ENCODE measurements at regions not wholly inside any gene's neighbourhood (a gene's known extent, or its start where the extent isn't known, plus 50 kb on each side); places are given as distances from the start of the nearest gene placed in this dataset.

DNA sequence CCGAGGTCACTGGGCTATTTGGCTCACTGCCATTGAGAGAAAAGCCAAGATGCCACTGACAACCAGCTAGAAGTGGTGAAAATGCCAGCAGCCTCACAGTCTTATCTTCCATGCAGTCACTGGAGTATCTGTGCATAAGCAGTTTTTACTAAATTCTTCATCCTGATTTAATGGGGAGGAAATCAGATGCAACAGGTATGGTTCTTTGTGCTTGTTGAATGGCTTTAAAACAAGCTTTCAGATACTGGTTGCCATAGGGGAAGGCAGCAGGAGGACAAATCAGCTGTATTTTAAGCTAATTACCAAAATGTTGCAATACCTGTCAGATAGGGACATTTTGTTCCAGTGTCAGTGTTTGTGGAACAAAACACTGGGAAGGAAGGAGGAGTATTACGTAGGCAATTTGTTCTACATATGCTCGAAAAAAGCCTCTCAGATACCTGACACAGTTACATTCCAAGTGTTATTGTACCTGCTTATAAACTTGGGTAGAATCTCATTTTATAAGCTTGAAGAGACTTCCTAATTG lies 54.1 kb upstream of the ARHGAP5 start:
- DNase-seq (ENCODE audit: low spot score), result no peak

DNA sequence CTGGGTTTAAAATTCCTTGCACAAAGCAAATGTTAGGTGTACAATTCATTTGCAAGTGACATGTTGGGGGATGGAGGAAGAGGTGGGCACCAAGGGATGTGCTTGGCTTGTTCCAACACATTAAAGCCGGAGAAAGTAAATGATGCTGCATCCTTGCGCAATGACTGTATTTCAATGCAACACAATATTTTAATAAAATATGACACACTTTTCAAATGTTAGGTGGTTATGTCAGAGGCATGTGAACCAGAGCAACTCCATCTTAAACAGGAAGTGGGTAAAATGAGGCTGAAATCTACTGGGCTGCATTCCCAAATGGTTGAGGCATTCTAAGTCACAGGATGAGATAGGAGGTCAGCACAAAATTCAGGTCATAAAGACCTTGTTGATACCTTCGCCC lies 53.6 kb upstream of the ARHGAP5 start:
- no peak for DNase-seq (ENCODE audit: low spot score)

DNA sequence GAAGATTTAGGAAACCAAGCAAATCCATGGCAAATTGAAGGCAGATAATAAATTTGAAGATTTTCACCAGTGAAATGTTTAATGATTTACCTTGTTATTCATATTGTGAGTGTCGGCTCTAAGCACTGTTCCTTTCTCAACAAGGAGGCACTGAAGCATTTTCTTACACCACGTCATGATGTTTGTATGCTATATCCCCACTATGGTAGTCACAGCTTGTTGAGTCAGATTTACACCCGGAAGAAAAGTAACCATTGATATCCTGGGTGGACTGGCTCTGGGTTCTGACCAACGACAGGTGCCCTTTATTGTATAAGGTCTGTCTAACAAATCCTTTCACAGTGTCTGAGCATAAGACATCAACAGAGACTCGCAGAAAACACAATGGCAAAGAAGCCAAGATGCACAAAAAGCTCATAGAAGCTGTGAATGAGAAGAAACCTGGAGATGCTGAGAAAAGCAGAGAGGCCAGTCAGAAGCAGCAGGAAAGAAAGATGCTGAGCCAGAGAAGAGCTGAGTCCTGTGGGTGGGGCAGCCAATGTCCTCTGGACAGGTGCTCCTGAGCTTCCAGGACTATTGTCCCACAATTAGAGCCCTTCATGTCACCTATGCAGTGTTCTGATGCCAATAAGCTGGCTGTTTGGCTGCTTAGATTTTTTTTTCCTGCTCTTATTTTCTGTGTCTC lies 49.7 kb upstream of the ARHGAP5 start:
- no peak for DNase-seq (ENCODE audit: low spot score)

All from AG08396 (cell line).